ENCODE measurements at regions not wholly inside any gene's neighbourhood (a gene's known extent, or its start where the extent isn't known, plus 50 kb on each side); places are given as distances from the start of the nearest gene placed in this dataset.
"Not testable (repeated sequence)": the region's sequence is repeated elsewhere in the genome, so short reads cannot be mapped to it uniquely, and the experiment has no call there.

DNA sequence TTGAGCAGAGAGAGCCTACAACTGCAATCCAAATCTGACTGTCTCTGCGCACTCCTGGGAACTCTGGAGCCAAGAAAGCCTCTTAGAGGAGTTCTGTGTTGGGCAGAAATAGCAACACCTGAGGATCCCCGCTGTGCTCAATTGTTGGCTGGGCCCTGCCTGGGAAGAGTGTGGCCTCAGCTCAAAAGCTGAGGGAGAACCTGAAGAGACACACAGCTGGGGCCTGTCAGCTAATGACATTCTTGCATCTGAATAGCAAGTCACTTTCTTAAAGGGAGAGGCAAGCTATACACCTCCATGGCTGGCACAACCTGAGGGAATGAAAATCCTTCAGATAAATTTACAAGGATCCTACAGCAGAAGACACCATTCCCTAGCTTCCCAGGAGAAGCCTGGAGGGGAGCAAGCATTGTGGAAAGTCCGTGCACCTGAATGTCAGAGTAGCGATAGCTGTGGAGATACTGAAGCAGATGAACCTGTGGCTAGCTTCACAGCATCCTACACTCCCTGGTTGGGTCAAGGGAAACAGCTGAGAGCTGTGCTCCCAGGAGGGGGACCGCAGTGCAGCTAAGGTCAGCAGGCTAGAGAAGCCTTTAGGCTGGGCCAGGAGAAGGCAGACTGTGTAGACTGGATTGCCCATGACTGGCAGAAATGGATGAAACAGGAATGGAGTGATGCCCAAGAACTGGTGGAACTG, 159.9 kb upstream of the PFN2 start:
- TF ChIP-seq, protein P1, sequence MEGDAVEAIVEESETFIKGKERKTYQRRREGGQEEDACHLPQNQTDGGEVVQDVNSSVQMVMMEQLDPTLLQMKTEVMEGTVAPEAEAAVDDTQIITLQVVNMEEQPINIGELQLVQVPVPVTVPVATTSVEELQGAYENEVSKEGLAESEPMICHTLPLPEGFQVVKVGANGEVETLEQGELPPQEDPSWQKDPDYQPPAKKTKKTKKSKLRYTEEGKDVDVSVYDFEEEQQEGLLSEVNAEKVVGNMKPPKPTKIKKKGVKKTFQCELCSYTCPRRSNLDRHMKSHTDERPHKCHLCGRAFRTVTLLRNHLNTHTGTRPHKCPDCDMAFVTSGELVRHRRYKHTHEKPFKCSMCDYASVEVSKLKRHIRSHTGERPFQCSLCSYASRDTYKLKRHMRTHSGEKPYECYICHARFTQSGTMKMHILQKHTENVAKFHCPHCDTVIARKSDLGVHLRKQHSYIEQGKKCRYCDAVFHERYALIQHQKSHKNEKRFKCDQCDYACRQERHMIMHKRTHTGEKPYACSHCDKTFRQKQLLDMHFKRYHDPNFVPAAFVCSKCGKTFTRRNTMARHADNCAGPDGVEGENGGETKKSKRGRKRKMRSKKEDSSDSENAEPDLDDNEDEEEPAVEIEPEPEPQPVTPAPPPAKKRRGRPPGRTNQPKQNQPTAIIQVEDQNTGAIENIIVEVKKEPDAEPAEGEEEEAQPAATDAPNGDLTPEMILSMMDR (conservative IDR thresholded peaks at IDR 0.05) = no peak
- H3K27me3 Mint-ChIP-seq (ENCODE audit: low read depth) = no peaks in the 10 kb centered on the region
- no peak for DNase-seq (ENCODE audit: low read depth, low spot score)
- H3K27ac Mint-ChIP-seq (ENCODE audit: unreplicated experiment) = no peak overlapping the region
- H3K36me3 Mint-ChIP-seq (ENCODE audit: low read depth) = no peaks in the 10 kb centered on the region
- no peak overlapping the region for H3K4me3 Mint-ChIP-seq
- peaks cover 18% of the 10 kb centered on the region for H3K4me1 Mint-ChIP-seq
- H3K9me3 Mint-ChIP-seq = no peaks in the 10 kb centered on the region

DNA sequence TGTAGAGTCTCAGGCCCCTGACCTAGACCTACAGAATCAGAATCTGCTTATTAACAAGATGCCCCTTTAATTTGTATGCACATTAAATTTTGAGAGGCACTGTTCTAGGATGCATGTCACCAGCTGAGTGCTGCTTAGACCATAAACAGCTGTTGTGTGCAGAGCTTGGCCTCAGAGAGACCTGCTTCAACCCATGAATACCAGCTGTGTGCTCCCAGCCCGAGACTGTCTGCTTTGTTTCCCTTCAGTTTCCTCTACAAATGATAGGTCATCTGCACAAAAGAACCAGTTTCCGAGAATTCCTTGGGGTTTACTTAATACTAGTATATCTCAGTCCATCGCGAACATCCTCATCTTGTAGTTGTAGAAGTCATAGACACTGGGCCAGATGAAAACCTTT, 158.5 kb upstream of the PFN2 start:
- no peak for DNase-seq (ENCODE audit: low read depth, low spot score)
- TF ChIP-seq, protein P1 (conservative IDR thresholded peaks at IDR 0.05) = no peak
- H3K9me3 Mint-ChIP-seq = no peaks in the 10 kb centered on the region
- no peak overlapping the region for H3K4me3 Mint-ChIP-seq
- no peak overlapping the region for H3K27ac Mint-ChIP-seq (ENCODE audit: unreplicated experiment)
- H3K36me3 Mint-ChIP-seq (ENCODE audit: low read depth) = no peaks in the 10 kb centered on the region
- no peaks in the 10 kb centered on the region for H3K27me3 Mint-ChIP-seq (ENCODE audit: low read depth)
- H3K4me1 Mint-ChIP-seq = peaks cover 18% of the 10 kb centered on the region

DNA sequence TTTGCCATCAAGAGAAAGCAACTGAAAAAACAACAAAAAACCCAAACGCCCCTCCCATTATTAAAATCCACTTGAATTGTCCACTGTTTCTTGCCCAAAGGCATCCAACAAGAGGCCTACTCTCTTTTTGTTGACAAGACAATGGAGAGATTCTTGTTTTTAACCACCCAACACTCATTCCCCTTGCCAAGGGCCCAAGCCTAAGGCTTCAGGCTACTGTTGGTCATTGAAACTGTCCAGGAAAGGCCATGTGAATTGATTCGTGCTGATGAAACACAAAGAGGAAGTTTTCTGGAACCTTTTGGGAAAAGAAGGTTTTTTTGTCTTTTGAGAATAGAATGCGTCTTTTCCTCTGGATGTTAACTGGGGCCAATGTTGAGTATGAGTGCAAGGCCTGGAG, 157.4 kb upstream of the PFN2 start:
- no peaks in the 10 kb centered on the region for H3K27me3 Mint-ChIP-seq (ENCODE audit: low read depth)
- H3K27ac Mint-ChIP-seq (ENCODE audit: unreplicated experiment) = no peak overlapping the region
- no peaks in the 10 kb centered on the region for H3K9me3 Mint-ChIP-seq
- peaks cover 18% of the 10 kb centered on the region for H3K4me1 Mint-ChIP-seq
- no peak for DNase-seq (ENCODE audit: low read depth, low spot score)
- no peak overlapping the region for H3K4me3 Mint-ChIP-seq
- TF ChIP-seq, protein P1 (conservative IDR thresholded peaks at IDR 0.05) = no peak
- H3K36me3 Mint-ChIP-seq (ENCODE audit: low read depth) = no peaks in the 10 kb centered on the region

DNA sequence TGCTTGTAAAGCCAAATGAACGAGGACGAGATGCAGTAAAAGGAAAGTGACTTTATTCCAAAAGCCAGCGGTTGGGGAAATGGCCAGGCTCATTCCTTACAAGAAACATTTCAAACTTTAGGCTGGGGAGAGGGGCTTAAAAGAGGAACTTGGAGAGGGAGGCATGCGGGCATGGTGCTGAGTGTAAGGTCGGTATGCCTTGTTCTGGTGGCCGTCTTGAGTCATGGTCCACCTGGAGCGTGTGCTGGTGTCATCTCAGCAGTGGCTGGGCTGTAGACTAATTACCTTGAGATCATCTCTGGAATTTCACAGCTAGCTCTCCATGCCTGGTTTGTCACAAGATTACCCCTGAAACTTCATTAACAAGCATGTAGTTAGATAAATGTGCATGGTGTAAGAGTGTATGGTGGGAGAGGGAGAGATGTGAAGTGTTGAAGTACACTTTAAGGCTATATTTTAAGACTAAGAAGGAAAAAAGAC, 156.4 kb upstream of the PFN2 start:
- H3K36me3 Mint-ChIP-seq (ENCODE audit: low read depth) = no peaks in the 10 kb centered on the region
- H3K4me3 Mint-ChIP-seq = no peak overlapping the region
- no peak for DNase-seq (ENCODE audit: low read depth, low spot score)
- H3K27me3 Mint-ChIP-seq (ENCODE audit: low read depth) = no peaks in the 10 kb centered on the region
- H3K9me3 Mint-ChIP-seq = no peaks in the 10 kb centered on the region
- TF ChIP-seq, protein P1 (conservative IDR thresholded peaks at IDR 0.05) = no peak
- peaks cover 15% of the 10 kb centered on the region for H3K4me1 Mint-ChIP-seq
- no peak overlapping the region for H3K27ac Mint-ChIP-seq (ENCODE audit: unreplicated experiment)

DNA sequence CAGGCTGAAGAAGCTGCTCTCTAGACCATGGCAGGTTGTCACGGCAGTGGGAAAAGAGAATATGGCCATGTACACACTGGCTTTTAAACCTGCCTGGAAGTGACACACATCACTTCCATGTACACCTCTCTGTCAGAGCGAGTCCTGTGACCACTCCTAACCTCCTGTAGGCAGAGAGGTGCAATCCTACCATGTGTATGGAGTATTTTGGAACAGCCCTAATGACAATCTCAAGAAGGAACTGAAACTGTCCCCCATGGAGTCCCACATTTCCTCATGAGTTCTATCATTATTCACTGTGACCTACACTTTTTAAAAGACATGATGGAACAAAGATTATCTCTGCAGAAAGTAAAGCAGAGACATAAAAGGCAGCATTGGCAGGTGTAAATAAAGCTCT, 153.4 kb upstream of the PFN2 start:
- Mint-ChIP-seq H3K36me3 (ENCODE audit: low read depth) (no peaks in the 10 kb centered on the region), H3K27me3 (ENCODE audit: low read depth) (no peaks in the 10 kb centered on the region), H3K9me3 (peaks cover 2% of the 10 kb centered on the region), H3K4me3 (no peak overlapping the region), H3K27ac (ENCODE audit: unreplicated experiment) (no peak overlapping the region), H3K4me1 (peaks cover 9% of the 10 kb centered on the region)
- TF ChIP-seq, protein P1 (conservative IDR thresholded peaks at IDR 0.05) = no peak
- no peak for DNase-seq (ENCODE audit: low read depth, low spot score)

DNA sequence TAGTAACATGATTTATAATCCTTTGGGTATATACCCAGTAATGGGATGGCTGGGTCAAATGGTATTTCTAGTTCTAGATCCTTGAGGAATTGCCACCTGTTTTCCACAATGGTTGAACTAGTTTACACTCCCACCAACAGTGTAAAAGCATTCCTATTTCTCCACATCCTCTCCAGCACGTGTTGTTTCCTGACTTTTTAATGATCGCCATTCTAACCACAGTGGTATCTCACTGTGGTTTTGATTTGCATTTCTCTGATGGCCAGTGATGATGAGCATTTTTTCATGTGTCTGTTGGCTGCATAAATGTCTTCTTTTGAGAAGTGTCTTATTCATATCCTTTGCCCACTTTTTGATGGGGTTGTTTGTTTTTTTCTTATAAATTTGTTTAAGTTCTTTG, 152.6 kb upstream of the PFN2 start:
- H3K4me1 Mint-ChIP-seq; H3K36me3 Mint-ChIP-seq (ENCODE audit: low read depth); H3K9me3 Mint-ChIP-seq; DNase-seq (ENCODE audit: low read depth, low spot score); H3K27me3 Mint-ChIP-seq (ENCODE audit: low read depth); H3K4me3 Mint-ChIP-seq; H3K27ac Mint-ChIP-seq (ENCODE audit: unreplicated experiment): not testable (repeated sequence)

Measured in neural crest cell (in vitro differentiated cells).